ENCODE measurements at regions not wholly inside any gene's neighbourhood (a gene's known extent, or its start where the extent isn't known, plus 50 kb on each side); places are given as distances from the start of the nearest gene placed in this dataset.

DNA sequence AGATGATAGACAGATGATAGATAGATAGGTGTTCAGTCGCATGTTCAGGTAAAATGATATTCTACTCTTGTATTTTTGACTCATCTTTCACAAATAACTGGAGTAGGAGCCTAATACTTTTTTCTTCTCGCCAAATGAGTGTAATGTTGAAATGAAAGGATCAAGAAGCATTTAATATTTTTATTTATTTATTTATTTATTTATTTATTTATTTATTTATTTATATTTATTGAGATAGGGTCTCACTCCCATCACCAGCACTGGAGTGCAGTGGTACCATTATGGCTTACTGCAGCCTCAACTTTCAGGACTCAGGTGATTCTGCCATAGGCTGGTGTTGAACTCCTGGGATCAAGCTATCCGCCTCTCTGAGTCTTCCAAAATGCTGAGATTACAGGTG lies 298.8 kb downstream of the KCNC2 start:
- TF ChIP-seq, protein P1, sequence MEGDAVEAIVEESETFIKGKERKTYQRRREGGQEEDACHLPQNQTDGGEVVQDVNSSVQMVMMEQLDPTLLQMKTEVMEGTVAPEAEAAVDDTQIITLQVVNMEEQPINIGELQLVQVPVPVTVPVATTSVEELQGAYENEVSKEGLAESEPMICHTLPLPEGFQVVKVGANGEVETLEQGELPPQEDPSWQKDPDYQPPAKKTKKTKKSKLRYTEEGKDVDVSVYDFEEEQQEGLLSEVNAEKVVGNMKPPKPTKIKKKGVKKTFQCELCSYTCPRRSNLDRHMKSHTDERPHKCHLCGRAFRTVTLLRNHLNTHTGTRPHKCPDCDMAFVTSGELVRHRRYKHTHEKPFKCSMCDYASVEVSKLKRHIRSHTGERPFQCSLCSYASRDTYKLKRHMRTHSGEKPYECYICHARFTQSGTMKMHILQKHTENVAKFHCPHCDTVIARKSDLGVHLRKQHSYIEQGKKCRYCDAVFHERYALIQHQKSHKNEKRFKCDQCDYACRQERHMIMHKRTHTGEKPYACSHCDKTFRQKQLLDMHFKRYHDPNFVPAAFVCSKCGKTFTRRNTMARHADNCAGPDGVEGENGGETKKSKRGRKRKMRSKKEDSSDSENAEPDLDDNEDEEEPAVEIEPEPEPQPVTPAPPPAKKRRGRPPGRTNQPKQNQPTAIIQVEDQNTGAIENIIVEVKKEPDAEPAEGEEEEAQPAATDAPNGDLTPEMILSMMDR (IDR thresholded peaks at IDR 0.05), result no peak
- TF ChIP-seq ZFX (IDR thresholded peaks at IDR 0.05; ENCODE audit: borderline replicate concordance), result no peak
